ENCODE measurements at regions not wholly inside any gene's neighbourhood (a gene's known extent, or its start where the extent isn't known, plus 50 kb on each side); places are given as distances from the start of the nearest gene placed in this dataset.

DNA sequence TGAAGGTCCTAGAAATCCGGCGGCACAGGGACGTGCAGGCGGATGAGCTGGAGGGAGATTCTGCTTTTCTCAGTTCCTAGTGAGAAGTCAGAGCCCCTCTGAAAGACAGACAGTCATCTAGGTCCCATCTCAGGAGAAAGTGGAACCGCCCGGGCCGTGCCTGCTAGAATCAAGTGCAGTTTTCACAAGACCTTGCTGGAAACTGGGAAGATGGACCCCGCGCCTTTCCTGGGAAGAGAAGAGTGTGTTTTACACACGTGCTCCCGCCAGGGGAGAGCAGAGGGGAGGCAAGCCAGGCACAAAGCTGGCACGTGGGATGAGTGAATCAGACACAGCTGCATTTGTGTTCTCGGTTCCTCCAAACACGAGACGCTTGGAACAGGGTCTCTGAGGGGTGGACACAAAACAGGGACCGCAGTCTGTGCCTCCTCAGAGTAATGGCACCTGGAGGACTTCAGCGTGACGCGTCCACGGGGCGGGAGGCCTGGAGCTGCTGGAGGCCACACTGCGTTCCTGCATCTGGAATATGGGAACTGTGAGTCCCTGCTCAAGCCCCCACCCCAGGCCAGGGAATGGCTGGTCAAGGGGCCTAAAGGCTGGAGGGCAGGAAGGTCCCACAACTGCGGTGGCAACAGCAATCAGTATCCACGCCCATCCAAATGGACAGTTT, 218.3 kb downstream of the BRD1 start:
- Histone ChIP-seq H3K4me3 (replicated peaks; ENCODE audit: insufficient read depth, low read length) (no peak overlapping the region), H3K27me3 (ENCODE audit: insufficient read depth, poor library complexity, severe bottlenecking) (no peaks in the 10 kb centered on the region)
- TF ChIP-seq, protein P1, sequence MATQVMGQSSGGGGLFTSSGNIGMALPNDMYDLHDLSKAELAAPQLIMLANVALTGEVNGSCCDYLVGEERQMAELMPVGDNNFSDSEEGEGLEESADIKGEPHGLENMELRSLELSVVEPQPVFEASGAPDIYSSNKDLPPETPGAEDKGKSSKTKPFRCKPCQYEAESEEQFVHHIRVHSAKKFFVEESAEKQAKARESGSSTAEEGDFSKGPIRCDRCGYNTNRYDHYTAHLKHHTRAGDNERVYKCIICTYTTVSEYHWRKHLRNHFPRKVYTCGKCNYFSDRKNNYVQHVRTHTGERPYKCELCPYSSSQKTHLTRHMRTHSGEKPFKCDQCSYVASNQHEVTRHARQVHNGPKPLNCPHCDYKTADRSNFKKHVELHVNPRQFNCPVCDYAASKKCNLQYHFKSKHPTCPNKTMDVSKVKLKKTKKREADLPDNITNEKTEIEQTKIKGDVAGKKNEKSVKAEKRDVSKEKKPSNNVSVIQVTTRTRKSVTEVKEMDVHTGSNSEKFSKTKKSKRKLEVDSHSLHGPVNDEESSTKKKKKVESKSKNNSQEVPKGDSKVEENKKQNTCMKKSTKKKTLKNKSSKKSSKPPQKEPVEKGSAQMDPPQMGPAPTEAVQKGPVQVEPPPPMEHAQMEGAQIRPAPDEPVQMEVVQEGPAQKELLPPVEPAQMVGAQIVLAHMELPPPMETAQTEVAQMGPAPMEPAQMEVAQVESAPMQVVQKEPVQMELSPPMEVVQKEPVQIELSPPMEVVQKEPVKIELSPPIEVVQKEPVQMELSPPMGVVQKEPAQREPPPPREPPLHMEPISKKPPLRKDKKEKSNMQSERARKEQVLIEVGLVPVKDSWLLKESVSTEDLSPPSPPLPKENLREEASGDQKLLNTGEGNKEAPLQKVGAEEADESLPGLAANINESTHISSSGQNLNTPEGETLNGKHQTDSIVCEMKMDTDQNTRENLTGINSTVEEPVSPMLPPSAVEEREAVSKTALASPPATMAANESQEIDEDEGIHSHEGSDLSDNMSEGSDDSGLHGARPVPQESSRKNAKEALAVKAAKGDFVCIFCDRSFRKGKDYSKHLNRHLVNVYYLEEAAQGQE (IDR thresholded peaks at IDR 0.05; ENCODE audit: insufficient replicate concordance, low read depth) = no peak
- TF ChIP-seq SPI1 (IDR thresholded peaks at IDR 0.05; ENCODE audit: borderline replicate concordance, low read depth) (no peak), GABPA (IDR thresholded peaks at IDR 0.05; ENCODE audit: low read depth) (no peak), POLR2AphosphoS5 (IDR thresholded peaks at IDR 0.05; ENCODE audit: low read depth) (no peak)
- TF ChIP-seq, protein P2, sequence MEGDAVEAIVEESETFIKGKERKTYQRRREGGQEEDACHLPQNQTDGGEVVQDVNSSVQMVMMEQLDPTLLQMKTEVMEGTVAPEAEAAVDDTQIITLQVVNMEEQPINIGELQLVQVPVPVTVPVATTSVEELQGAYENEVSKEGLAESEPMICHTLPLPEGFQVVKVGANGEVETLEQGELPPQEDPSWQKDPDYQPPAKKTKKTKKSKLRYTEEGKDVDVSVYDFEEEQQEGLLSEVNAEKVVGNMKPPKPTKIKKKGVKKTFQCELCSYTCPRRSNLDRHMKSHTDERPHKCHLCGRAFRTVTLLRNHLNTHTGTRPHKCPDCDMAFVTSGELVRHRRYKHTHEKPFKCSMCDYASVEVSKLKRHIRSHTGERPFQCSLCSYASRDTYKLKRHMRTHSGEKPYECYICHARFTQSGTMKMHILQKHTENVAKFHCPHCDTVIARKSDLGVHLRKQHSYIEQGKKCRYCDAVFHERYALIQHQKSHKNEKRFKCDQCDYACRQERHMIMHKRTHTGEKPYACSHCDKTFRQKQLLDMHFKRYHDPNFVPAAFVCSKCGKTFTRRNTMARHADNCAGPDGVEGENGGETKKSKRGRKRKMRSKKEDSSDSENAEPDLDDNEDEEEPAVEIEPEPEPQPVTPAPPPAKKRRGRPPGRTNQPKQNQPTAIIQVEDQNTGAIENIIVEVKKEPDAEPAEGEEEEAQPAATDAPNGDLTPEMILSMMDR (IDR thresholded peaks at IDR 0.05; ENCODE audit: insufficient read depth, low read length) = no peak

DNA sequence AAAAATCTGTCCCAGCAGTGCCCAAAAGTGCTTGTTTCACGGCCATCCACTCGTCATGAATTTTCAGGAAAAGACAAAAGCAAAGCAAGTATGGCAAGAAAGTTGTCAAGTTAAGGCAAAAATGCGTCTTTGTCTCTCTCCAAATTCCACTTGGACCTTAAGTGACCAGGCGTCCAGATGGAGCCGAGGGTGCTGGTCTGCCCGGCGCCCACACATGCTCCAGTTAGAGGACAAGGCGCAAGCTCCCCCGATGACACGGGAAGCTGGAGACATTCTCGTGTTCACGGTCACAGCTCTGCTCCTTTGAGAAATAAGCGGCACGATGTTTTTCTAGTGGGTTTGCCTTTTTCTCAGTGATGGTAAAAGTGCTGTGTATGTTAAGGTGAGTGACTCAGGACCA, 219.0 kb downstream of the BRD1 start:
- no peaks in the 10 kb centered on the region for H3K27me3 ChIP-seq (ENCODE audit: insufficient read depth, poor library complexity, severe bottlenecking)
- TF ChIP-seq, protein P1 (IDR thresholded peaks at IDR 0.05; ENCODE audit: insufficient replicate concordance, low read depth) = no peak
- TF ChIP-seq SPI1 (IDR thresholded peaks at IDR 0.05; ENCODE audit: borderline replicate concordance, low read depth) = no peak
- H3K27ac ChIP-seq (replicated peaks) = no peak overlapping the region
- no peak for DNase-seq (ENCODE audit: low read depth in 1 of 2, low spot score in 1 of 2)
- H3K4me3 ChIP-seq (replicated peaks; ENCODE audit: insufficient read depth, low read length) = no peak overlapping the region

More for the DNA sequence above, 218.3 kb downstream of the BRD1 start:
- no peak for DNase-seq (ENCODE audit: low read depth in 1 of 2, low spot score in 1 of 2)
- no peak overlapping the region for H3K27ac ChIP-seq (replicated peaks)

DNA sequence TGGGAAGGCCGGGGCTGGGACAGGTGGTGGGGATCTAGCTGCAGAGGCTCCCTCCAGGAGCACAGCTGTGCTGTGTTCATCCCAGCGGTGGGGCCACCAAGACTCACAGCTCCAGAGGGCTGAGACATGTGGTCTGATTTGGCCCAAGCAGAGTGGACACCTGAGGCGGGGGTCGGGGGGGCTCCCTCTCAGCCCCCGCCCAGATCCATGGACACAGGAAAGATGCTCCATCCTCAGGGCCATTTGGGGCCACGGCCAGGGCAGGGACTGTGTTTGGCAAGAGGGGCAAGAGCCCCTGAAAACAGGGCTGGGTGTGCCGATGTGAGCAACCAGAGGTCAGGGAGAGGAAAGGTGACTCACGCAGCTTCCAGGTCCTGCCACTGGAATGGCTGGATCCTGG, 219.4 kb downstream of the BRD1 start:
- H3K4me3 ChIP-seq (replicated peaks; ENCODE audit: insufficient read depth, low read length) = no peak overlapping the region
- no peak for TF ChIP-seq GABPA (IDR thresholded peaks at IDR 0.05; ENCODE audit: low read depth)
- TF ChIP-seq POLR2AphosphoS5 (IDR thresholded peaks at IDR 0.05; ENCODE audit: low read depth) = no peak
- TF ChIP-seq, protein P2 (IDR thresholded peaks at IDR 0.05; ENCODE audit: insufficient read depth, low read length) = no peak
- no peak for TF ChIP-seq SPI1 (IDR thresholded peaks at IDR 0.05; ENCODE audit: borderline replicate concordance, low read depth)
- TF ChIP-seq, protein P1 (IDR thresholded peaks at IDR 0.05; ENCODE audit: insufficient replicate concordance, low read depth) = no peak
- DNase-seq (ENCODE audit: low read depth in 1 of 2, low spot score in 1 of 2) = no peak

More for the DNA sequence above, 219.4 kb downstream of the BRD1 start:
- no peak overlapping the region for H3K27ac ChIP-seq (replicated peaks)
- no peaks in the 10 kb centered on the region for H3K27me3 ChIP-seq (ENCODE audit: insufficient read depth, poor library complexity, severe bottlenecking)

Data from HL-60 (cell line).